ENCODE measurements at regions not wholly inside any gene's neighbourhood (a gene's known extent, or its start where the extent isn't known, plus 50 kb on each side); places are given as distances from the start of the nearest gene placed in this dataset.
"Not testable (repeated sequence)": the region's sequence is repeated elsewhere in the genome, so short reads cannot be mapped to it uniquely, and the experiment has no call there.

- DNase-seq (ENCODE audit: low spot score), result no peak
Measured at GRCh38 chr7:106562711-106563366, 98.1 kb downstream of the CCDC71L start.

DNA sequence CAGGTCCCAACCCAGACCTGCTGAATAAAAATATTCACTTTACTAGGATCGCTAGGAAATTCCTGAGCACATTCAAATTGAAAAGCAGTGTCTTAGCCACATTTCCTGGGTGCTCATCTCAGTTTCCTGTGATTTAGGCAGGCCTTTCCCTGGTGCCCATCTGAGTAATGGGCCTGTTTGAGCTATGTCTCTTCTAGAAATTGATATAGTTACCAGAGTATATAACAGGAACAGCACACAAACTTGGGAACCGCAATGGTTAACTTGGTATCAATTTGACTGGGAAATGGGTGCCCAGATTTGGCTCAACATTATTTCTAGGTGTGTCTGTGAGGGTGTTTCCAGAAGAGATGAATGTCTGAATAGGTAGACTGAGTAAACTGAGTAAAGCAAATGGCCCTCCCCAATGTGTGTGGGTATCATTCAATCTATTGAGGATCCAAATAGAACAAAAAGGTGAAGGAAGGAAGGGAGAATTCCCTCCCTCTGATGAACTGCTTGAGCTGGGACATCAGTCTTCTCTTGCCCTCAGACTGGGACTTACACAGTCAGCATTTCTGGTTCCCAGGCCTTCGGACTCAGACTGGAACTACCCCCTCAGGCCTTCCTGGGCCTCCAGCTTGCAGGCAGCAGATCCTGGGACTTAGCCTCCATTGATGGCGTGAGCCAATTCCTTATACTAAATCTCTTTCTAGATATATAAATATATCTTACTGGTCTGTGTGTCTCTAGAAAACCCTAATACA lies 99.1 kb downstream of the CCDC71L start:
- DNase-seq (ENCODE audit: low spot score), result no peak

DNA sequence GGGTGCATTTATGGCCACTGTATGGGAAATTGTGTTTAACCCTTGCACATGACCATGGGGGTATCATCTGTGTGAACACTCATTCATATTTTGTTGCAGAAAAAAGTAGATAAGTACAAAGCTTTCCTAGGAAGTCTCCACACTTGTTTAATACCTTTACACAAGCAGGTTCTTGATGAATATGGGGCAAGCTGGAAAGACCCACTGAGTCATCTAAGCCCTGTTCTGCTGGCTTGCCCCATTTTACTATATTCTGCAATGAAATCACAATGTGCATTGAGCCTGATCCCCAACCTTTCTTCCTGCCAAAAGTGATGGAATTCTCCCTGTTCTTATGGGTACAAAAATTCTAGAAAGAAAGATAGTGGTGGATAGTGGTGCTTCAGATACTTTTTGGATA lies 99.8 kb downstream of the CCDC71L start:
- DNase-seq (ENCODE audit: low spot score), result no peak

GRCh38 chr7:106560482-106560881 lies 100.5 kb downstream of the CCDC71L start:
- no peak for DNase-seq (ENCODE audit: low spot score)

DNA sequence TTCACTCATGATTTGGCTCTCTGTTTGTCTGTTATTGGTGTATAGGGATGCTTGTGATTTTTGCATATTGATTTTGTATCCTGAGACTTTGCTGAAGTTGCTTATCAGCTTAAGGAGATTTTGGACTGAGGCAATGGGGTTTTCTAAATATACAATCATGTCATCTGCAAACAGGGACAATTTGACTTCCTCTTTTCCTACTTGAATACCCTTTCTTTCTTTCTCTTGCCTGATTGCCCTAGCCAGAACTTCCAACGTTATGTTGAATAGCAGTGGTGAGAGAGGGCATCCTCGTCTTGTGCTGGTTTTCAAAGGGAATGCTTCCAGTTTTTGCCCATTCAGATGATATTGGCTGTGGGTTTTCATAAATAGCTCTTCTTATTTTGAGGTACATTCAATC lies 104.7 kb downstream of the CCDC71L start:
- DNase-seq (ENCODE audit: low spot score), result not testable (repeated sequence)

GRCh38 chr7:106554623-106555022 lies 106.3 kb downstream of the CCDC71L start:
- DNase-seq (ENCODE audit: low spot score), result not testable (repeated sequence)

GRCh38 chr7:106553446-106553836 lies 107.5 kb downstream of the CCDC71L start:
- DNase-seq (ENCODE audit: low spot score), result no peak

DNA sequence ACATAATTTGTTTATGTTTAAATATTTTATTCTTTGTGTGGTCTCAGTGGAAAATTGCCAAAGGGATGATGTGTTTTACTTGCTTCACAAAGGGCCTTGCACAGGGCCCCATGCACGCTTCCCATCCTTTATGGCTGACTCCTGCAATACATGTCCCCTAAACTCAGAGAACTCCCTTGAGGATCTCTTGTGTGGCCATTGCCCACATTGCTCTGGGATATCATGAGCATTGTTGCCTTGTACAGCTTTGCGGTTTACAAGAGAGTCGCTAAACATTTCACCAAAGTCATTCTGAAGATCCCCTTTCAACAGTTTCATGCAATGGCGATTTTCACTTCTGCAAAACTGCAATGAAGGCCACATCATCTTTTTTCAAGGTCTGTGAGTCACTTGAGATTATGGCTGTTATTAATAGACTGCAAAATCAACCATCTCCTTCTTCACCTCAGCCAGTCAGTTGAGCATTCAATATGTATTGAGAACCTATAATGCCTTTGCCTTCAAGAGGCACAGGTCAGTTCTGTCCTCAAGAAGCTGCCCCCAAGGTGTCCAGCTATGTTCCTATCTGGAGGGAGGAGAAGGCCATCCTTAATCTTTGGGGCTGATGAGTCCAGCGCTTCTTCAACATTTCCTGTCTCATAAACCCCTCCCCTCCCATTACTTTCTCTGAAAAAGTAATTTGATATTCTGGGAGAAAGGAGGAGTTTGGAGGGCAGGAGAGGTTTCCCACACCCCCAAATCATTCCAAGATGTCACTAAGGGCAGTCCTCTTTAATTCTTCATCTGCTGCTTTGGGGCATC lies 108.1 kb downstream of the CCDC71L start:
- peak; percentile 41 for DNase-seq (ENCODE audit: low spot score)

DNA sequence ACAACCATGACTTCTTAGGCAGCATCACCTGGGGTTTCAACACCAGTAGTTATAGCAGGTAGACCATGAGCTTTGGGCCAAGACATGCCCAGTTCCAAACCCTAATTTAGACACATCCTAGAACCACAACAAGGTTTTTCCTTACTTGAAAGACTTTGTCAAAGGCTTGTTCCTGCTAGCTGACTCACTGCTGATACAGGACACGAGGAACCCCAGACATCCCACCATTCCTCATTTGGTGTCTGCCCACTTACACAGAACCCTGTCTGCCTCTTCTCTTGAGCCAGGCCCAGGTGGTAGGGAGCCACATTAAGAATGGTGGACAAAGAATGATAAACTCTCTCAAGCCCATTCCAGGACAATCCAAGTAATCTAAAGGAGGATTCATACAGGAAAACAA lies 109.0 kb downstream of the CCDC71L start:
- no peak for DNase-seq (ENCODE audit: low spot score)

- DNase-seq (ENCODE audit: low spot score), result no peak
Measured at GRCh38 chr7:106548491-106548890, 112.5 kb downstream of the CCDC71L start.

GRCh38 chr7:106545275-106545674 lies 115.7 kb downstream of the CCDC71L start:
- no peak for DNase-seq (ENCODE audit: low spot score)

DNA sequence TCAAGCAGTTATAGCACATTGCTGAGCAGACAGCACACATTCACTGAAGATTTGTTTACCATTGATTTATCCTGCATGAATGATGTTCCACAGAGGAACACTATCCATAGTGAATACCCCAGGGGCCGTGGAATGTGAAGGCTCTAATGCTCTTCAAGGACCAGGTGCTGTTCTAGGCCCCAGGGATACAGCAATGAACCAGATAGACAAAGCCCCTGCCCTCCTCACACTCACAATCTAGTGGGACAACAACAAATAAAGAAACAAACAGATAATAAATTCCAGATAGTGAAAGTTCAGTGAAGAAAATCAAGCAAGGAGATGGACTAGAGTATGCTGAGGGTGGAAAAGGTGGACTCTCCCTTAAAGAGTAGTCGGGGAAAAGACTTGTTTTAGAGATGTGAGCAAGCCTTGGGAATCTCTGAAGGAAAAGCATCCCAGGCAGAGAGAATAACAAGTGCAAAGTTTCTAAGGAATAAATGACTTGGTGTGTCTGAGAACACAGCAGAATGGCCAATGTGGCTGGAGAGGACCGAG lies 117.7 kb downstream of the CCDC71L start:
- no peak for DNase-seq (ENCODE audit: low spot score)

- peak; percentile 14 for DNase-seq (ENCODE audit: low spot score)
Measured at GRCh38 chr7:106542550-106543220, 118.3 kb downstream of the CCDC71L start.

GRCh38 chr7:106538638-106539037 lies 122.3 kb downstream of the CCDC71L start:
- DNase-seq (ENCODE audit: low spot score), result no peak

DNA sequence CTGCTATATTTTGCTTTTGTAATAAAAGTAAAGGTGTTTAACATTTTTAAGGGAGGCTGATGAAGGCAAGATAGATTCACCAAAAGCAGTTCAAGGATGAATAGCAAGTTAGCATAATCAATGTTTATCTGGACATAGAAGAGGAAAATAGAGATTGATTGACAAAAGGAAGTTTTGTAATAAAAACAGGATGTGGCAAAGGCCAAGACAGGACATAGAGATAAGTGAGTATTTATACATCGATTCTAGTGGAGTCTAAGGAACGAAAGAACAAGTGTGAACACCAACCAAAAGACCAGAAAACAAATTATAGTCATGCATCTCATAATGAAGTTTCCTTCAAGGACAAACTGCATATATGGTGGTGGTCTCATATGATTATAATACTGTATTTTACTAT lies 123.8 kb downstream of the CCDC71L start:
- DNase-seq (ENCODE audit: low spot score), result no peak

DNA sequence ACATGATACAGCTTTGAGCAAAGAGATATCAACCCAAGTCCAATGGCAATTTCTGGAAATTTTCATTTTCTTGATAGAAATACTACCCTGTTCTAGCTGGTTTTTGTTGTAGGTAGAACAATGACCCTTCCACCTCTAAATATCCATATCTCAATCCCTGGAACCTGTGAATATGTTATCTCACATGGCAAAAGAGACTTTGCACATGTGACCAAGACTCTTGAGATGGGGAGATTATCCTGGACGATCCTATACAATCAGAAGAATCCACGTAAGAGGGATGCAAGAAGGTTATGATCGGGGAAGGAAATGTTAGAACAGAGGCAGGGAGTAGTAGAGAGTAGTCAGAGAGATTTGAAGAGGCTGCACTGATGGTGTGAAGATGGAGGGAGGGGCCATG lies 124.9 kb downstream of the CCDC71L start:
- no peak for DNase-seq (ENCODE audit: low spot score)

DNA sequence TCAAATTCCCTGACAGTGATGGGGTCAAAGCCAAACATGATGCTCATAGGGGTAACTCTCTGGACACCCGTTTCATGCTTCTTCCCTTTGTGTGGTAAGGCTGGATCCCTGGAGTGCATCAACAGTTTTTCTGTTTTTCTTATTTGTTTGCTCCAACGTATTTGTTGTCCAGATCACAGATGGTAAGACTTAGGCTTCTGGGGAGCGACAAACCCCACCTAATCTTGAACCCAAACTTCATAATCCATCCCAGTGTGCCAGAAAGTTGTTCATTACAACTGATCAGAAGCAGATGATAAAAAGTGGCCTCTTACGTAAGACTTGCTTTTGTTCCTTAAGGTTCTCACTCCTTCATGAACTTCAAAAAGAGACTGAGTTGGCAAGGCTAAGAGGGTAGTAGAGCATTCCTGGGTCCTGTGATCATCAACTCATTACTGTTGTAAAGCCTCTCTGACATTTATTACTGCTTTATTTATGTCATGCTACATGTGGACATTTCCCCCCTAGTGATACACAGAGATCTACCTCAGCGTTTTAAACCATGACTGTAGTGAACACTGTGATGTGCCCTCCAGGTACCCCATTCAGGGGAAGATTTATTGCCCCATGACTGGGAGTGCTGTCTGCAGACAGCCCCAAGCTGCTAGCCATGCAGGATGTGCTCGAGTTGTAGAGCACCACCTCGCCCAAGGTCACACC lies 125.6 kb downstream of the CCDC71L start:
- no peak for DNase-seq (ENCODE audit: low spot score)

- DNase-seq (ENCODE audit: low spot score), result no peak
Measured at GRCh38 chr7:106534271-106534846, 126.6 kb downstream of the CCDC71L start.

DNA sequence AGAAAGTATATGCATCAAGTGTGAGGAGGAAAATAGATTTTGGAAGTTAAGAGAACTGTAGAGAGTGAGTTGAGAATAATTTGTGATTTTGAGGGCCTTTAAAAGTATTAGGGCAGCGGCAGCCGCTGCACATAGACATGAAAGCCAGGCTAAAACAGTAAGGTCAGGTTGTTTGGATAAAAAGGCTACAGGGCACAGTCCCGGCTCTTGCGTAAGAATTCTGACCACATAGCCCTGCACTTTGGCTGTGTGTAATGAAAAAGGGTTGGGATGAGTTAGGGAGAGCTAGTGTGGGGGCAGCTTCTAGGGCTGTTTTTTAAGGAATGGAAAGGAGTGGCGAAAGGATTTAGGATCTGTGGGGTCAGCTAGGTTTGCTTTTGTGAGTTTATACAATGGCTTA lies 130.8 kb downstream of the CCDC71L start:
- not testable (repeated sequence) for DNase-seq (ENCODE audit: low spot score)

DNA sequence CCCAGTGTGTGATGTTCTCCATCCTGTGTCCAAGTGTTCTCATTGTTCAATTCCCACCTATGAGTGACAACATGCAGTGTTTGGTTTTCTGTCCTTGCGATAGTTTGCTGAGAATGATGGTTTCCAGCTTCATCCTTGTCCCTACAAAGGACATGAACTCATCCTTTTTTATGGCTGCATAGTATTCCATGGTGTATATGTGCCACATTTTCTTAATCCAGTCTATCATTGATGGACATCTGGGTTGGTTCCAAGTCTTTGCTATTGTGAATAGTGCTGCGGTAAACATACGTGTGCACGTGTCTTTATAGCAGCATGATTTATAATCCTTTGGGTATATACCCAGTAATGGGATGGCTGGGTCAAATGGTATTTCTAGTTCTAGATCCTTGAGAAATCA lies 134.3 kb downstream of the CCDC71L start:
- not testable (repeated sequence) for DNase-seq (ENCODE audit: low spot score)

GRCh38 chr7:106524690-106525059 lies 136.3 kb downstream of the CCDC71L start:
- no peak for DNase-seq (ENCODE audit: low spot score)
